ENCODE measurements at regions not wholly inside any gene's neighbourhood (a gene's known extent, or its start where the extent isn't known, plus 50 kb on each side); places are given as distances from the start of the nearest gene placed in this dataset.

- no peak for TF ChIP-seq ZNF792 (CRISPR knock-in tag; IDR thresholded peaks at IDR 0.05)
- peak; percentile 94 for TF ChIP-seq MAFF (IDR thresholded peaks at IDR 0.05; ENCODE audit: low read depth, low read length)
- no peak for TF ChIP-seq DRAP1 (CRISPR knock-in tag; IDR thresholded peaks at IDR 0.05)
- no peak for TF ChIP-seq ZNF720 (CRISPR knock-in tag; IDR thresholded peaks at IDR 0.05)
- no peak for TF ChIP-seq KDM3A (CRISPR knock-in tag; IDR thresholded peaks at IDR 0.05; ENCODE audit: low read depth)
- TF ChIP-seq MAFK (conservative IDR thresholded peaks at IDR 0.05 in 1 of 2, IDR thresholded peaks at IDR 0.05 in 1 of 2; ENCODE audit: low read length in 2 of 2), result peak; percentile 88 to 95
- TF ChIP-seq ZNF124 (CRISPR knock-in tag; IDR thresholded peaks at IDR 0.05), result no peak
- no peak for TF ChIP-seq ZBTB1 (CRISPR knock-in tag; IDR thresholded peaks at IDR 0.05; ENCODE audit: borderline replicate concordance)
- TF ChIP-seq ZNF160 (CRISPR knock-in tag; IDR thresholded peaks at IDR 0.05), result no peak
- in situ Hi-C loops (cut with HindIII; ENCODE audit: extremely low pct_ligation_motif_present, low pct_unique_long_range_greater_than_20kb), result no loop called here
- H4K20me1 ChIP-seq (ENCODE audit: insufficient read depth, low read length), result no peaks in the 10 kb centered on the region
- ChIA-PET CTCF (ENCODE audit: low intra/inter-chr PET ratio, low total read pairs) (no interaction called here), POLR2A (no interaction called here)
- H3K27me3 ChIP-seq (ENCODE audit: control insufficient read depth in 1 of 2, insufficient read depth in 2 of 2, low read length in 2 of 2), result no peaks in the 10 kb centered on the region
- ATAC-seq (no peak), FAIRE-seq (no peak), DNase-seq (ENCODE audit: low spot score) (no peak)
- BruUV-seq (replicated peaks), result no TSS peak
- no peaks in the 10 kb centered on the region for H3K79me2 ChIP-seq (ENCODE audit: insufficient read depth, low read length)
- H3K9ac ChIP-seq (ENCODE audit: insufficient read depth, low read depth, low read length), result no peak overlapping the region
- WGBS (ENCODE audit: low lambda C conversion rate), result 3% methylated on average over 3 of the region's 3 CpGs
- no peaks in the 10 kb centered on the region for H3K36me3 ChIP-seq (replicated peaks in 1 of 2; ENCODE audit: control insufficient read depth in 1 of 2, insufficient read depth in 2 of 2, low read length in 2 of 2)
- peaks cover 87% of the 10 kb centered on the region for H3K9me3 ChIP-seq (ENCODE audit: low read length)
- H3K4me2 ChIP-seq (ENCODE audit: low read depth, low read length), result no peak overlapping the region
- H3K27ac ChIP-seq (ENCODE audit: extremely low read length, insufficient read depth, low read length), result no peak overlapping the region
- H3K4me1 ChIP-seq (ENCODE audit: insufficient read depth, low read length), result no peaks in the 10 kb centered on the region
- intact Hi-C loops (cut with micrococcal nuclease; ENCODE audit: unreplicated experiment), result no loop called here
- no peak overlapping the region for H2AFZ ChIP-seq (ENCODE audit: low read length)
- H3K4me3 ChIP-seq (replicated peaks in 1 of 3; ENCODE audit: insufficient read depth in 1 of 3, low read depth in 2 of 3, low read length in 3 of 3), result no peak overlapping the region
Observed at GRCh38 chr5:166282939-166283338, 2008.5 kb upstream of the WWC1 start.

- peaks cover 96% of the 10 kb centered on the region for H3K9me3 ChIP-seq (ENCODE audit: low read length)
- no peaks in the 10 kb centered on the region for H3K27me3 ChIP-seq (ENCODE audit: control insufficient read depth in 1 of 2, insufficient read depth in 2 of 2, low read length in 2 of 2)
- no peak overlapping the region for H3K9ac ChIP-seq (ENCODE audit: insufficient read depth, low read depth, low read length)
- no TSS peak for BruUV-seq (replicated peaks)
- no peak overlapping the region for H3K27ac ChIP-seq (ENCODE audit: extremely low read length, insufficient read depth, low read length)
- FAIRE-seq (no peak), DNase-seq (ENCODE audit: low spot score) (no peak), ATAC-seq (no peak)
- H3K79me2 ChIP-seq (ENCODE audit: insufficient read depth, low read length), result no peaks in the 10 kb centered on the region
- intact Hi-C loops (cut with micrococcal nuclease; ENCODE audit: unreplicated experiment) (no loop called here), in situ Hi-C loops (cut with HindIII; ENCODE audit: extremely low pct_ligation_motif_present, low pct_unique_long_range_greater_than_20kb) (no loop called here)
- TF ChIP-seq GATA4 (IDR thresholded peaks at IDR 0.05; ENCODE audit: borderline replicate concordance, low read depth) (no peak), ZNF382 (CRISPR knock-in tag; IDR thresholded peaks at IDR 0.05; ENCODE audit: borderline replicate concordance) (no peak), ZNF3 (CRISPR knock-in tag; IDR thresholded peaks at IDR 0.05) (no peak), ATF7-NPFF (CRISPR knock-in tag; IDR thresholded peaks at IDR 0.05; ENCODE audit: low read depth) (no peak), DBP (CRISPR knock-in tag; IDR thresholded peaks at IDR 0.05; ENCODE audit: not compliant biosample characterization) (no peak), GPBP1L1 (CRISPR knock-in tag; IDR thresholded peaks at IDR 0.05) (no peak), CENPT (CRISPR knock-in tag; IDR thresholded peaks at IDR 0.05; ENCODE audit: low read depth) (no peak), SAP130 (CRISPR knock-in tag; IDR thresholded peaks at IDR 0.05; ENCODE audit: low read depth) (no peak), ZBTB1 (CRISPR knock-in tag; IDR thresholded peaks at IDR 0.05; ENCODE audit: borderline replicate concordance) (no peak)
- no peak overlapping the region for H3K4me2 ChIP-seq (ENCODE audit: low read depth, low read length)
- H3K4me3 ChIP-seq (replicated peaks in 1 of 3; ENCODE audit: insufficient read depth in 1 of 3, low read depth in 2 of 3, low read length in 3 of 3), result no peak overlapping the region
- CTCF ChIA-PET (ENCODE audit: low intra/inter-chr PET ratio, low total read pairs), result no interaction called here
- no peaks in the 10 kb centered on the region for H3K4me1 ChIP-seq (ENCODE audit: insufficient read depth, low read length)
- H3K36me3 ChIP-seq (replicated peaks in 1 of 2; ENCODE audit: control insufficient read depth in 1 of 2, insufficient read depth in 2 of 2, low read length in 2 of 2), result no peaks in the 10 kb centered on the region
- H2AFZ ChIP-seq (ENCODE audit: low read length), result no peak overlapping the region
- H4K20me1 ChIP-seq (ENCODE audit: insufficient read depth, low read length), result no peaks in the 10 kb centered on the region
- WGBS (ENCODE audit: low lambda C conversion rate), result 0% methylated on average over 2 of the region's 2 CpGs
- POLR2A ChIA-PET, result no interaction called here
Observed at GRCh38 chr5:166285361-166285760, 2006.1 kb upstream of the WWC1 start.
